ENCODE measurements at regions not wholly inside any gene's neighbourhood (a gene's known extent, or its start where the extent isn't known, plus 50 kb on each side); places are given as distances from the start of the nearest gene placed in this dataset.

DNA sequence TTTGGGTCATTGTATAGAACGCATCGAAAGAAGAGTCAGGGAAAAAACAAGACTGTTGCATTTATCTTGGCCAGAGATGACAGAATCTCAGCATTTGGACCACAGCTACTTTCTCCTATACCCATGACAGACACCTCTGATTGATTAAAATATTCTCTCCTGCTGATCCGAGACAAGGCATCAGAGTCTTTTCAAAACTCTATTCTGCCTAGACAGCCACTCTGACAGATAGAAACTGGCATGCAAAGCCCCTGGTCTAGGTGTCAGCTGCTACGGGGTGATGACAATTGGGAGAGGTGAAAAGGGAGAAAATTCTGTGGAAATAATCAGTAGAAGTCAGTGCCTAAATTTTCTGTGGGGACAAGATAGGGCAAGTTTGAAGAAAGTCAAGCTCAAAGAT lies 152.2 kb downstream of the PIK3R1 start:
- CTCF ChIA-PET = no interaction called here
- Mint-ChIP-seq H3K36me3 (ENCODE audit: low read depth) (no peaks in the 10 kb centered on the region), H3K27ac (no peak overlapping the region), H3K27me3 (no peaks in the 10 kb centered on the region), H3K9me3 (no peaks in the 10 kb centered on the region), H3K4me1 (ENCODE audit: low read depth) (peaks cover 33% of the 10 kb centered on the region), H3K4me3 (no peak overlapping the region)
- no peak overlapping the region for H3K27ac ChIP-seq (ENCODE audit: low read depth in 1 of 2, low read length in 2 of 2)
- no peak overlapping the region for H3K4me3 ChIP-seq (ENCODE audit: low read length)
- TF ChIP-seq, protein P1, sequence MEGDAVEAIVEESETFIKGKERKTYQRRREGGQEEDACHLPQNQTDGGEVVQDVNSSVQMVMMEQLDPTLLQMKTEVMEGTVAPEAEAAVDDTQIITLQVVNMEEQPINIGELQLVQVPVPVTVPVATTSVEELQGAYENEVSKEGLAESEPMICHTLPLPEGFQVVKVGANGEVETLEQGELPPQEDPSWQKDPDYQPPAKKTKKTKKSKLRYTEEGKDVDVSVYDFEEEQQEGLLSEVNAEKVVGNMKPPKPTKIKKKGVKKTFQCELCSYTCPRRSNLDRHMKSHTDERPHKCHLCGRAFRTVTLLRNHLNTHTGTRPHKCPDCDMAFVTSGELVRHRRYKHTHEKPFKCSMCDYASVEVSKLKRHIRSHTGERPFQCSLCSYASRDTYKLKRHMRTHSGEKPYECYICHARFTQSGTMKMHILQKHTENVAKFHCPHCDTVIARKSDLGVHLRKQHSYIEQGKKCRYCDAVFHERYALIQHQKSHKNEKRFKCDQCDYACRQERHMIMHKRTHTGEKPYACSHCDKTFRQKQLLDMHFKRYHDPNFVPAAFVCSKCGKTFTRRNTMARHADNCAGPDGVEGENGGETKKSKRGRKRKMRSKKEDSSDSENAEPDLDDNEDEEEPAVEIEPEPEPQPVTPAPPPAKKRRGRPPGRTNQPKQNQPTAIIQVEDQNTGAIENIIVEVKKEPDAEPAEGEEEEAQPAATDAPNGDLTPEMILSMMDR (IDR thresholded peaks at IDR 0.05) = no peak
- DNase-seq (no peak), ATAC-seq (ENCODE audit: poor library complexity) (no peak)
- intact Hi-C loops (cut with DNase I, micrococcal nuclease) = no loop called here
- peaks cover 12% of the 10 kb centered on the region for H3K4me1 ChIP-seq (ENCODE audit: insufficient read depth, low read length)
- POLR2A ChIA-PET = interaction anchor here (0.8 kb wide), 1 partner anchor 23 kb away, joined by 3 read pairs; no protein-coding TSS in a partner anchor
- H3K36me3 ChIP-seq (ENCODE audit: insufficient read depth, low read length) = no peaks in the 10 kb centered on the region
- no peaks in the 10 kb centered on the region for H3K9me3 ChIP-seq (ENCODE audit: control insufficient read depth in 1 of 2, insufficient read depth in 1 of 2, low read length in 2 of 2)
- no peaks in the 10 kb centered on the region for H3K27me3 ChIP-seq (ENCODE audit: control insufficient read depth in 1 of 2, insufficient read depth in 2 of 2, low read length in 2 of 2)

DNA sequence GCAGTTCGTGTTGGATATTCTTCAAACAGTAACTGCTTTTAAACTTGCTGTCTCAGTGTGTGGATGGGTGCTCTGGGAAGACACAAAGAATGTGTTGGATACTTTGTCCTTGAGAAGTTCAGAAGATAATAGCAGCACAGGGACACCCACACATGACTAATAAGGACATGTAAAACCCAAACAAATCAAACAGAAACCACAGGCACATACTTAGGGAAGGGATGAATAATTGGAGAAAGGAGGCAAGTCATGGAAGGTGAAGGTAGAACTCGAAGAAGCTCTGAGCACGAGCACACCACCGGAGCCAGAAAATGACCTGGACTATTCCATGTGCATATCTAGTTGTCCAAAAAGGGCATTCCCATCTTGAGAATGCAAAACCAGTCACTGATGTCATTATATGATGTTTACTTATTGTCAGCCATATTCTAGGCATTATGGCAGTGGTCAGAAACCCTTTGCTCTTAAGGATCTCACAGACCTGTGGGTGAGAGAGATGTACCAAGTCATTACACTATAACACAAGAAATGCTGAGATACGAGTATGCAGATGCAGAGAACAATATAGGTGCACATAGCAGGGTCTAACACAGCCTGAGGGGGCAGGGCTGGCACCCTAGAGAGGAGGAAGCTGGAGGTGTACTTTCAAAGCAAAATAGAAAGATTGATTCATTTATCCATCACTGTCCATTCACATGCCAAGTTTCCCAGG lies 152.9 kb downstream of the PIK3R1 start:
- intact Hi-C loops (cut with DNase I, micrococcal nuclease) = no loop called here
- H3K4me1 Mint-ChIP-seq (ENCODE audit: low read depth) = peaks cover 33% of the 10 kb centered on the region
- H3K27ac Mint-ChIP-seq = no peak overlapping the region

GRCh38 chr5:68369023-68369359 lies 153.4 kb downstream of the PIK3R1 start:
- Mint-ChIP-seq H3K4me1 (ENCODE audit: low read depth) (peaks cover 33% of the 10 kb centered on the region), H3K4me3 (peak overlapping the region; percentile 59), H3K9me3 (no peaks in the 10 kb centered on the region), H3K27me3 (no peaks in the 10 kb centered on the region), H3K27ac (peak overlapping the region; percentile 66), H3K36me3 (ENCODE audit: low read depth) (no peaks in the 10 kb centered on the region)
- DNase-seq = peak in 3 of 14 experiments; percentile 19 to 29 (median 24)
- Histone ChIP-seq H3K4me3 (ENCODE audit: low read length) (no peak overlapping the region), H3K27ac (ENCODE audit: low read depth in 1 of 2, low read length in 2 of 2) (no peak overlapping the region), H3K36me3 (ENCODE audit: insufficient read depth, low read length) (no peaks in the 10 kb centered on the region), H3K9me3 (ENCODE audit: control insufficient read depth in 1 of 2, insufficient read depth in 1 of 2, low read length in 2 of 2) (no peaks in the 10 kb centered on the region), H3K27me3 (ENCODE audit: control insufficient read depth in 1 of 2, insufficient read depth in 2 of 2, low read length in 2 of 2) (no peaks in the 10 kb centered on the region), H3K4me1 (ENCODE audit: insufficient read depth, low read length) (peaks cover 12% of the 10 kb centered on the region)
- intact Hi-C loops (cut with DNase I, micrococcal nuclease) = no loop called here
- ChIA-PET POLR2A (interaction anchor here (1.0 kb wide), 1 partner anchor 12 kb away, joined by 3 read pairs; no protein-coding TSS in a partner anchor), CTCF (interaction anchor here (0.8 kb wide), 1 partner anchor 10 kb away, joined by 3 read pairs; no protein-coding TSS in a partner anchor)
- TF ChIP-seq, protein P1 (IDR thresholded peaks at IDR 0.05) = no peak
- ATAC-seq (ENCODE audit: poor library complexity) = peak; percentile 34

More for the DNA sequence above, 152.9 kb downstream of the PIK3R1 start:
- Mint-ChIP-seq H3K27me3 (no peaks in the 10 kb centered on the region), H3K4me3 (peak overlapping the region; percentile 59), H3K36me3 (ENCODE audit: low read depth) (no peaks in the 10 kb centered on the region), H3K9me3 (no peaks in the 10 kb centered on the region)
- Histone ChIP-seq H3K4me3 (ENCODE audit: low read length) (no peak overlapping the region), H3K4me1 (ENCODE audit: insufficient read depth, low read length) (peaks cover 12% of the 10 kb centered on the region), H3K9me3 (ENCODE audit: control insufficient read depth in 1 of 2, insufficient read depth in 1 of 2, low read length in 2 of 2) (no peaks in the 10 kb centered on the region), H3K27me3 (ENCODE audit: control insufficient read depth in 1 of 2, insufficient read depth in 2 of 2, low read length in 2 of 2) (no peaks in the 10 kb centered on the region), H3K36me3 (ENCODE audit: insufficient read depth, low read length) (no peaks in the 10 kb centered on the region), H3K27ac (ENCODE audit: low read depth in 1 of 2, low read length in 2 of 2) (no peak overlapping the region)
- TF ChIP-seq, protein P1 (IDR thresholded peaks at IDR 0.05) = no peak
- DNase-seq (no peak), ATAC-seq (ENCODE audit: poor library complexity) (no peak)
- POLR2A ChIA-PET = no interaction called here
- CTCF ChIA-PET = interaction anchor here (0.8 kb wide), 1 partner anchor 11 kb away, joined by 3 read pairs; no protein-coding TSS in a partner anchor

Data from CD4-positive, alpha-beta T cell (primary cell).